ENCODE measurements at regions not wholly inside any gene's neighbourhood (a gene's known extent, or its start where the extent isn't known, plus 50 kb on each side); places are given as distances from the start of the nearest gene placed in this dataset.

DNA sequence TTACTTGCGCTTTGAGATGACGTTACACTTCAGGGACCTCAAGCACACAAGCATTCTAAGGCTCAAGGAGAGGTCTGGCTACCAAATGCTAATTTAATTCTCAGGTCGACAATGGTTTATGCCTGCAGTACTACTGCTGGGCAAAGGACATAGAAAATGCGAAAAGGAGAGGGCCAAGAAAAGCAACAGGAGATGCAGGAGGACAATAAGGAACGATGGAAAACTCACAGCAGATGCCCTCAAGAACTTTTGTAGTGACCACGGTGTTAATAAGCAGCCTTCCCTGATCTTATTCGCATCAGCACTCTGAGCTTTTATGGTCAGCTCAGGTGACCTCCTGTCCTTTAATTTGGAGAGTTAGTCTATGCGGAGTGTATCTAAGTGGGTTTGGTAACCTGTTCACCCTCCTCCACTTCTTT lies 146.3 kb downstream of the GPR85 start:
- DNase-seq (ENCODE audit: low read depth in 1 of 2, low spot score in 2 of 2) (no peak), FAIRE-seq (peak; percentile 95)
- H3K79me2 ChIP-seq (ENCODE audit: control insufficient read depth in 1 of 2, insufficient read depth in 2 of 2, low read length in 2 of 2), result peaks cover 0 to 34% of the 10 kb centered on the region in 2 experiments; a peak in 2 of 4 replicates
- ChIA-PET CTCF (ENCODE audit: partially characterized antibody) (no interaction called here), POLR2A (ENCODE audit: partially characterized antibody) (interaction anchor here (0.8 to 2.2 kb wide), 4 partner anchors 9 to 490 kb away, joined by 3 to 6 read pairs (median 4); partner anchors contain the start of genes IFRD1 and TMEM168)
- no peak overlapping the region; the same call in 1 of the 2 replicates for H3K18ac ChIP-seq (ENCODE audit: extremely low read depth, low read length)
- peak overlapping the region; percentile 35 for H3K14ac ChIP-seq (ENCODE audit: insufficient read length)
- H2BK120ac ChIP-seq (replicated peaks; ENCODE audit: low read depth, low read length), result no peak overlapping the region
- H2BK20ac ChIP-seq (ENCODE audit: low read length), result no peak overlapping the region
- WGBS, 2 experiments (ENCODE audit: extremely low coverage in 1 of 2, insufficient coverage in 1 of 2, insufficient read length in 1 of 2, insufficient replicate concordance in 2 of 2, low coverage in 1 of 2, low lambda C conversion rate in 2 of 2, missing lambda C conversion rate in 1 of 2), result 22% methylated on average over 8 of the region's 8 CpGs; no CpG with 5 or more reads in 1 of the 2 experiments
- H3K79me1 ChIP-seq (ENCODE audit: low read depth, low read length), result no peaks in the 10 kb centered on the region
- H3K4ac ChIP-seq (replicated peaks; ENCODE audit: insufficient read length, low read depth, low read length), result peak overlapping the region; percentile 70
- H3K9me3 ChIP-seq (ENCODE audit: insufficient read depth in 2 of 2, low read depth in 1 of 2, low read length in 1 of 2), result no peaks in the 10 kb centered on the region
- peak overlapping the region; percentile 77 to 95 (median 88) for H3K4me3 ChIP-seq (ENCODE audit: extremely low read depth in 1 of 4, insufficient read depth in 2 of 4, low read depth in 3 of 4, low read length in 4 of 4)
- H3K4me1 ChIP-seq (replicated peaks in 1 of 4; ENCODE audit: control insufficient read depth in 3 of 4, insufficient read depth in 4 of 4, low read length in 3 of 4), result peaks cover 0 to 5% (median 4%) of the 10 kb centered on the region in 4 experiments; a peak in 4 of 7 replicates
- TF ChIP-seq POLR2A (IDR thresholded peaks at IDR 0.05; ENCODE audit: control extremely low read depth in 1 of 2, low read depth in 2 of 2, low read length in 2 of 2), result peak; percentile 71 to 82; a peak in 2 of 3 replicates
- TF ChIP-seq CREB1 (IDR thresholded peaks at IDR 0.05), result peak; percentile 95; the same call in 1 of the 2 replicates
- peak; percentile 71 for TF ChIP-seq TAF1 (IDR thresholded peaks at IDR 0.05; ENCODE audit: low read depth, low read length)
- peak; percentile 19; the same call in 1 of the 2 replicates for TF ChIP-seq TBP (IDR thresholded peaks at IDR 0.05; ENCODE audit: low read depth, low read length)
- TF ChIP-seq FOSL1 (IDR thresholded peaks at IDR 0.05; ENCODE audit: insufficient read depth, low read depth, low read length), result no peak
- no peak overlapping the region for H2AK5ac ChIP-seq (ENCODE audit: low read depth, low read length)
- peak overlapping the region; percentile 61; the same call in 1 of the 2 replicates for H2BK5ac ChIP-seq (ENCODE audit: low read depth, low read length)
- H2BK12ac ChIP-seq (ENCODE audit: low read depth, low read length), result no peak overlapping the region
- no peaks in the 10 kb centered on the region for H3K27me3 ChIP-seq (replicated peaks in 1 of 4; ENCODE audit: control insufficient read depth in 3 of 4, extremely low read depth in 1 of 4, insufficient read depth in 3 of 4, low read length in 3 of 4)
- peaks cover 0 to 4% (median 0%) of the 10 kb centered on the region in 4 experiments; a peak in 1 of 8 replicates for H3K36me3 ChIP-seq (ENCODE audit: control insufficient read depth in 2 of 4, insufficient read depth in 4 of 4, low read length in 3 of 4)
- H3K27ac ChIP-seq (ENCODE audit: low read depth, low read length), result peak overlapping the region; percentile 90
- H3K56ac ChIP-seq (replicated peaks; ENCODE audit: insufficient read length, low read depth, low read length), result peak overlapping the region; percentile 73
- H3K23me2 ChIP-seq (ENCODE audit: low read depth, low read length), result peaks cover 5% of the 10 kb centered on the region
- peak overlapping the region; percentile 85 to 96 (median 86) for H3K9ac ChIP-seq (replicated peaks in 1 of 4; ENCODE audit: extremely low read depth in 1 of 4, low read depth in 3 of 4, low read length in 3 of 4)
- peak overlapping the region; percentile 90 for H4K5ac ChIP-seq (ENCODE audit: insufficient read length, low read depth, low read length)
- H4K91ac ChIP-seq (replicated peaks; ENCODE audit: insufficient read length, low read length), result peak overlapping the region; percentile 63
- H4K8ac ChIP-seq (ENCODE audit: extremely low read depth, insufficient read depth, low read length), result peak overlapping the region; percentile 93; the same call in 1 of the 2 replicates
- peak overlapping the region; percentile 97 for H2AFZ ChIP-seq (ENCODE audit: low read length)
- H3K4me2 ChIP-seq (ENCODE audit: insufficient read depth in 1 of 2, low read depth in 2 of 2, low read length in 2 of 2), result peak overlapping the region; percentile 68 to 99
- no peak overlapping the region for H3K23ac ChIP-seq (ENCODE audit: insufficient read length)
- H4K20me1 ChIP-seq (replicated peaks in 1 of 2; ENCODE audit: control insufficient read depth in 1 of 2, insufficient read depth in 2 of 2, low read length in 2 of 2), result peaks cover 0 to 3% of the 10 kb centered on the region in 2 experiments
- no peak overlapping the region for H2BK15ac ChIP-seq (ENCODE audit: low read length)
